HepG2 (cell line): ENCODE measurements at regions not wholly inside any gene's neighbourhood (a gene's known extent, or its start where the extent isn't known, plus 50 kb on each side); places are given as distances from the start of the nearest gene placed in this dataset.

Experiments used
- ATAC-seq: fragments of 200-7000 bp; cut with Tn5 transposase; 3 replicates; pipeline ENCODE4 v1.9.1; 2020; ENCODE audit warnings: mild to moderate bottlenecking, moderate library complexity
- BruUV-seq: library from RNA; stranded (reverse); fragments of 400-500 nt; replicated peaks from 2 replicates; lab custom pipeline; 2021; lab: Mats Ljungman, UMichigan
- CTCF ChIA-PET: fragments of 300-600 bp; formaldehyde crosslinking; extraction: SDS; loops from one replicate; lab custom pipeline; 2021; ENCODE audit warnings: low total read pairs, inconsistent platforms, low intra/inter-chr PET ratio; lab: Yijun Ruan, JAX
- POLR2A ChIA-PET: fragments of 350-600 bp; sonication (Branson Sonifier 250); formaldehyde crosslinking; loops from one replicate; lab custom pipeline; 2020; ENCODE audit warnings: antibody characterized with exemption, inconsistent platforms; lab: Yijun Ruan, JAX
- DNase-seq: peaks from one replicate; pipeline ENCODE4 v3.0.0-alpha.2; 2015; ENCODE audit warnings: low spot score
- FAIRE-seq: peaks from 3 replicates; lab custom pipeline; 2011; peaks lifted over from hg19 to GRCh38; lab: Jason Lieb, UNC
- H2AFZ ChIP-seq: one replicate; pipeline ENCODE4 v1.6.1; 2011; ENCODE audit warnings: low read length, inconsistent platforms
- H3K27ac ChIP-seq: fragments of 300-600 bp; 3 replicates; pipeline ENCODE4 v1.8.0; 2011; ENCODE audit warnings: mixed run types, mild to moderate bottlenecking, mixed read lengths, low read length, inconsistent platforms; ENCODE audit not compliant: insufficient read depth; ENCODE audit errors: extremely low read length
- H3K27me3 ChIP-seq, 2 experiments: fragments of 200-600 bp in 1 of 2; 2 replicates in 1 of 2; 3 replicates in 1 of 2; pipeline versions ENCODE4 v1.6.0 to v1.8.0; 2011; ENCODE audit warnings: low read length in 2 of 2, mild to moderate bottlenecking in 2 of 2, moderate library complexity in 2 of 2, inconsistent platforms in 1 of 2; ENCODE audit not compliant: insufficient read depth in 2 of 2, control insufficient read depth in 1 of 2
- H3K36me3 ChIP-seq, 2 experiments: fragments of 200-600 bp in 1 of 2; replicated peaks in 1 of 2; 2 replicates in 1 of 2; 3 replicates in 1 of 2; pipeline versions ENCODE4 v1.5.1 to v1.8.0; 2011; ENCODE audit warnings: low read length in 2 of 2, inconsistent platforms in 1 of 2; ENCODE audit not compliant: insufficient read depth in 2 of 2, control insufficient read depth in 1 of 2
- H3K4me1 ChIP-seq: 2 replicates; pipeline ENCODE4 v1.5.1; 2012; ENCODE audit warnings: low read length, inconsistent platforms; ENCODE audit not compliant: insufficient read depth
- H3K4me2 ChIP-seq: 2 replicates; pipeline ENCODE4 v1.6.0; 2011; ENCODE audit warnings: low read depth, low read length, inconsistent platforms
- H3K4me3 ChIP-seq, 3 experiments: fragments of 200-600 bp in 1 of 3; sonication (generic), shearing (Covaris generic) in 1 of 3; replicated peaks in 1 of 3; 2 replicates each; pipeline ENCODE4 v1.5.1; 2011 to 2016; ENCODE audit warnings: low read length in 3 of 3, inconsistent platforms in 2 of 3, low read depth in 2 of 3, mild to moderate bottlenecking in 2 of 3, control low read depth in 1 of 3, mixed read lengths in 1 of 3; ENCODE audit not compliant: insufficient read depth in 1 of 3
- H3K79me2 ChIP-seq: one replicate; pipeline ENCODE4 v1.6.1; 2011; ENCODE audit warnings: low read length, inconsistent platforms; ENCODE audit not compliant: insufficient read depth
- H3K9ac ChIP-seq: 2 replicates; pipeline ENCODE4 v1.6.0; 2011; ENCODE audit warnings: mild to moderate bottlenecking, low read depth, low read length, inconsistent platforms; ENCODE audit not compliant: insufficient read depth
- H3K9me3 ChIP-seq: 2 replicates; pipeline ENCODE4 v1.5.1; 2012; ENCODE audit warnings: mild to moderate bottlenecking, low read length
- H4K20me1 ChIP-seq: 2 replicates; pipeline ENCODE4 v1.6.0; 2011; ENCODE audit warnings: inconsistent platforms, mild to moderate bottlenecking, low read length, moderate library complexity; ENCODE audit not compliant: insufficient read depth
- ATM ChIP-seq: fragments of 450-650 bp; IDR thresholded peaks from 2 replicates; pipeline ENCODE4 v1.7.1; 2017; ENCODE audit warnings: mild to moderate bottlenecking, borderline replicate concordance
- FOXO4 ChIP-seq: sonication (generic); formaldehyde crosslinking; conservative IDR thresholded peaks from 2 replicates; pipeline ENCODE4 v1.8.1; 2023; ENCODE audit warnings: missing genetic modification reagents
- LBX2 ChIP-seq: sonication (generic); formaldehyde crosslinking; IDR thresholded peaks from 2 replicates; pipeline ENCODE4 v1.5.0; 2020; ENCODE audit warnings: missing genetic modification reagents, mild to moderate bottlenecking, borderline replicate concordance
- MLLT10 ChIP-seq: sonication (generic); formaldehyde crosslinking; IDR thresholded peaks from 2 replicates; pipeline ENCODE4 v1.4.0; 2020; ENCODE audit warnings: missing genetic modification reagents
- NFYB ChIP-seq: sonication (generic); formaldehyde crosslinking; IDR thresholded peaks from 2 replicates; pipeline ENCODE4 v1.4.0; 2020; ENCODE audit warnings: missing genetic modification reagents
- PHF5A ChIP-seq: IDR thresholded peaks from one replicate; pipeline ENCODE4 v1.6.1; 2018; ENCODE audit warnings: low read depth, missing genetic modification reagents; ENCODE audit not compliant: unreplicated experiment
- SAP130 ChIP-seq: IDR thresholded peaks from 2 replicates; pipeline ENCODE4 v1.6.1; 2016; ENCODE audit warnings: low read depth
- TBP ChIP-seq: sonication (generic); formaldehyde crosslinking; IDR thresholded peaks from 2 replicates; pipeline ENCODE4 v1.5.0; 2020; ENCODE audit warnings: missing genetic modification reagents
- ZNF10 ChIP-seq: sonication (generic); formaldehyde crosslinking; IDR thresholded peaks from 2 replicates; pipeline ENCODE4 v1.4.0; 2020; ENCODE audit warnings: mild to moderate bottlenecking, low read depth, missing genetic modification reagents, borderline replicate concordance
- ZNF160 ChIP-seq: sonication (generic); formaldehyde crosslinking; IDR thresholded peaks from 2 replicates; pipeline ENCODE4 v1.8.0; 2022; ENCODE audit warnings: mild to moderate bottlenecking, inconsistent platforms, missing genetic modification reagents
- ZNF205 ChIP-seq: IDR thresholded peaks from 2 replicates; pipeline ENCODE4 v1.6.1; 2018; ENCODE audit warnings: missing biosample characterization, missing genetic modification reagents
- ZNF225 ChIP-seq: sonication (generic); formaldehyde crosslinking; IDR thresholded peaks from 2 replicates; pipeline ENCODE4 v1.4.0; 2020; ENCODE audit warnings: mild to moderate bottlenecking, missing genetic modification reagents
- ZNF234 ChIP-seq: sonication (generic); formaldehyde crosslinking; conservative IDR thresholded peaks from 2 replicates; pipeline ENCODE4 v1.5.1; 2020; ENCODE audit warnings: mild to moderate bottlenecking, missing genetic modification reagents
- ZNF276 ChIP-seq: sonication (generic); formaldehyde crosslinking; IDR thresholded peaks from 2 replicates; pipeline ENCODE4 v1.4.0; 2020; ENCODE audit warnings: mild to moderate bottlenecking, low read depth, missing genetic modification reagents
- ZNF564 ChIP-seq: sonication (generic); formaldehyde crosslinking; IDR thresholded peaks from 2 replicates; pipeline ENCODE4 v1.8.1; 2023; ENCODE audit warnings: mild to moderate bottlenecking, missing genetic modification reagents
- WGBS: methylation state at CpG from one replicate; pipeline ENCODE4 v1.1.6; 2017; ENCODE audit warnings: low lambda C conversion rate; 5-methylcytosine and 5-hydroxymethylcytosine counted together
- in situ Hi-C: cut with HindIII; loops from 2 replicates; pipeline ENCODE4 v1.10.0; 2017; ENCODE audit warnings: low pct_unique_long_range_greater_than_20kb; ENCODE audit not compliant: extremely low pct_ligation_motif_present
- intact Hi-C: fragments of 100-400 bp; cut with micrococcal nuclease; formaldehyde crosslinking; loops from one replicate; pipeline ENCODE4 v1.10.0; 2022; ENCODE audit not compliant: unreplicated experiment

GRCh38 chr16:86929057-86929871 lies 350.9 kb downstream of the FOXL1 start (continued):
- TF ChIP-seq FOXO4 (CRISPR knock-in tag) (no peak), LBX2 (CRISPR knock-in tag) (no peak)

GRCh38 chr16:86930001-86930400 lies 351.7 kb downstream of the FOXL1 start:
- H3K4me2 ChIP-seq: no peak overlapping the region
- FAIRE-seq (no peak), DNase-seq (no peak), ATAC-seq (no peak)
- peaks cover 4 to 61% of the 10 kb centered on the region in 2 experiments for H3K27me3 ChIP-seq
- no TSS peak for BruUV-seq
- intact Hi-C loops: no loop called here
- H3K27ac ChIP-seq: no peak overlapping the region
- H3K9ac ChIP-seq: no peak overlapping the region
- WGBS: 4% methylated on average over 6 of the region's 8 CpGs
- H4K20me1 ChIP-seq: no peaks in the 10 kb centered on the region; the same call in 1 of the 2 replicates
- no peak overlapping the region for H3K4me3 ChIP-seq
- no peaks in the 10 kb centered on the region for H3K9me3 ChIP-seq
- TF ChIP-seq ZNF160 (no peak), NFYB (CRISPR knock-in tag) (no peak), TBP (CRISPR knock-in tag) (no peak), ZNF225 (CRISPR knock-in tag) (no peak), SAP130 (CRISPR knock-in tag) (no peak), MLLT10 (CRISPR knock-in tag) (no peak), ATM (no peak), PHF5A (CRISPR knock-in tag) (no peak), ZNF564 (CRISPR knock-in tag) (no peak), ZNF276 (CRISPR knock-in tag) (no peak), ZNF205 (CRISPR knock-in tag) (no peak), ZNF10 (CRISPR knock-in tag) (no peak), ZNF234 (CRISPR knock-in tag) (no peak)
- H2AFZ ChIP-seq: no peak overlapping the region
- H3K4me1 ChIP-seq: no peaks in the 10 kb centered on the region
- CTCF ChIA-PET: no interaction called here
- in situ Hi-C loops: no loop called here
- no peaks in the 10 kb centered on the region for H3K36me3 ChIP-seq
- no peaks in the 10 kb centered on the region for H3K79me2 ChIP-seq
- POLR2A ChIA-PET: no interaction called here
